GM18520 (cell line): ENCODE measurements at regions not wholly inside any gene's neighbourhood (a gene's known extent, or its start where the extent isn't known, plus 50 kb on each side); places are given as distances from the start of the nearest gene placed in this dataset.

Experiments used
- ATAC-seq: cut with Tn5 transposase; IDR thresholded peaks from one replicate; pipeline ENCODE4 v1.9.1; 2021; ENCODE audit not compliant: unreplicated experiment

- no peak for ATAC-seq
These were observed 594.0 kb upstream of the RGS18 start for GRCh38 chr1:191564275-191564674.

- no peak for ATAC-seq
These were observed 585.8 kb upstream of the RGS18 start for GRCh38 chr1:191572479-191572878.

GRCh38 chr1:191575180-191575579 lies 583.1 kb upstream of the RGS18 start:
- no peak for ATAC-seq

GRCh38 chr1:191575746-191576145 lies 582.5 kb upstream of the RGS18 start:
- ATAC-seq = no peak

GRCh38 chr1:191577213-191577612 lies 581.0 kb upstream of the RGS18 start:
- ATAC-seq = no peak

- ATAC-seq = no peak
These were observed 580.0 kb upstream of the RGS18 start for GRCh38 chr1:191578281-191578680.

GRCh38 chr1:191579019-191579418 lies 579.2 kb upstream of the RGS18 start:
- no peak for ATAC-seq

GRCh38 chr1:191582169-191582568 lies 576.1 kb upstream of the RGS18 start:
- ATAC-seq = peak; percentile 73

- ATAC-seq = no peak
These were observed 573.2 kb upstream of the RGS18 start for GRCh38 chr1:191585095-191585494.

GRCh38 chr1:191588905-191589304 lies 569.4 kb upstream of the RGS18 start:
- no peak for ATAC-seq

- no peak for ATAC-seq
These were observed 568.7 kb upstream of the RGS18 start for GRCh38 chr1:191589536-191589935.

GRCh38 chr1:191590578-191590977 lies 567.7 kb upstream of the RGS18 start:
- ATAC-seq = no peak

- ATAC-seq = no peak
These were observed 566.2 kb upstream of the RGS18 start for GRCh38 chr1:191592039-191592438.

GRCh38 chr1:191592907-191593306 lies 565.4 kb upstream of the RGS18 start:
- ATAC-seq = no peak

GRCh38 chr1:191595170-191595569 lies 563.1 kb upstream of the RGS18 start:
- ATAC-seq = no peak

- no peak for ATAC-seq
These were observed 549.9 kb upstream of the RGS18 start for GRCh38 chr1:191608367-191608766.

GRCh38 chr1:191609305-191609704 lies 549.0 kb upstream of the RGS18 start:
- ATAC-seq = no peak

GRCh38 chr1:191615101-191615821 lies 543.0 kb upstream of the RGS18 start:
- ATAC-seq = no peak

- ATAC-seq = no peak
These were observed 540.1 kb upstream of the RGS18 start for GRCh38 chr1:191618181-191618580.

- ATAC-seq = no peak
These were observed 537.4 kb upstream of the RGS18 start for GRCh38 chr1:191620883-191621282.

GRCh38 chr1:191624044-191624443 lies 534.2 kb upstream of the RGS18 start:
- ATAC-seq = no peak

GRCh38 chr1:191629836-191630235 lies 528.4 kb upstream of the RGS18 start:
- ATAC-seq = no peak

GRCh38 chr1:191634801-191635508 lies 523.3 kb upstream of the RGS18 start:
- ATAC-seq = no peak
